GM12892 (cell line): ENCODE measurements at regions not wholly inside any gene's neighbourhood (a gene's known extent, or its start where the extent isn't known, plus 50 kb on each side); places are given as distances from the start of the nearest gene placed in this dataset.

Experiments used
- DNase-seq: peaks from one replicate; pipeline ENCODE4 v3.0.0; 2011; ENCODE audit not compliant: insufficient read length
- FAIRE-seq: peaks from 2 replicates; lab custom pipeline; 2011; peaks lifted over from hg19 to GRCh38; lab: Jason Lieb, UNC
- POLR2A ChIP-seq: IDR thresholded peaks from 2 replicates; pipeline ENCODE4 v1.6.1; 2011; ENCODE audit warnings: low read depth, low read length, control low read depth
- POLR2AphosphoS5 ChIP-seq: IDR thresholded peaks from 2 replicates; pipeline ENCODE4 v1.6.1; 2011; ENCODE audit warnings: low read depth, low read length, control low read depth
- TAF1 ChIP-seq: IDR thresholded peaks from 2 replicates; pipeline ENCODE4 v1.6.1; 2011; ENCODE audit warnings: low read depth, mild to moderate bottlenecking, control low read depth, low read length, borderline replicate concordance

DNA sequence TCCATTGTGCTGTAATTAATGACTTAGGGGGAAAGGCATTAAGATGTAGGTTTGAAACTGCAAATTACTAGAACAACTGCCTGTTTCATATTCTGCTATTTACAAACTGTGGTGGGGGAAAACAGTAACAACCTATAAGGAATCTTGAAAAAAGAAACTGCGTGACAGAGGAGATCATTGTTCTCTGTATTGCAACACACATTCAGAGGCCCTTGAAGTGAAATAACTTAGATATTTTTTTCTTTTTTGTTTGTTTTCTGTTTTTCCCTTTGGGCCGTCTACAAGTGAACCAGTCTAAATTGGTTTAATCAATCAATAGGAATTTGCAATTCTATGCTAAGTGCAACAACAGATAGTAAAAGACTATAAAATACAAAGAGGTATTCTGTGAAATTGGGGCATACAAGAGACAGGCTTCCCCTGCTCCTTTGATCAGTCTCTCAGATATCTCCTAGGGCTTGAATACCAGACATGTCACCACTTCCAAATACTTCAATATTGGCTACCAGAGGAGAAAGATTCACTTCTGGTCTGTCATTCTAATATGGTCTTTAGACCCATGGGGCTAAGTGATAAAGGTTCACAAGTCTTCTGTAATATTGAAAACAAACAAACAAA lies 2055.1 kb upstream of the CELF4 start:
- DNase-seq (no peak), FAIRE-seq (no peak)
- TF ChIP-seq TAF1, result no peak
- no peak for TF ChIP-seq POLR2A
- TF ChIP-seq POLR2AphosphoS5, result no peak

DNA sequence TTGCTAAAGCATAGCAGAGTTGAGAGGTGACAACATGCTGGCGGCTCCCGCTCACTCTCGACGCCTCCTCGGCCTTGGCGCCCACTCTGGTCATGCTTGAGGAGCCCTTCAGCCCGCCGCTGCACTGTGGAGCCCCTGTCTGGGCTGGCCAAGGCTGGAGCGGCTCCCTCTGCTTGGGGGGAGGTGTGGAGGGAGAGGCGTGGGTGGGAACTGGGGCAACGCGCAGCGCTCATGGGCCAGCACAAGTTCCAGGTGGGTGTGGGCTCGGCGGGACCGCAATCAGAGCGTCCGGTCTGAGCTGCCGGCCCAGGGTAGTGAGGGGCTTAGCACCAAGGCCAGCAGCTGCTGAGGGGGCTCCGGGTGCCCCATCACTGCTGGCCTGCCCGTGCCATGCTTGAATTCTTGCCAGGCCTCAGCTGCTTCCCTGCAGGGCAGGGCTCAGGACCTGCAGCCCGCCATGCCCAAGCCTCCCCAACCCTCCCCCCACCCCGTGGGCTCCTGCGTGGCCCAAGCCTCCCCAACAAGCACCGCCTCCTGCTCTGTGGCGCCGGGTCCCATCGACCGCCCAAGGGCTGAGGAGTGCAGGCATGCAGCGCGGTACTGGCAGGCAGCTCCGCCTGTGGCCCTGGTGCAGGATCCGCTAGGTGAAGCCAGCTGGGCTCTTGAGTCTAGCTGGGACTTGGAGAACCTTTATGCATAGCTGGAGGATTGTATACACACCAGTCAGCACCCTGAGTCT lies 2052.8 kb upstream of the CELF4 start:
- no peak for TF ChIP-seq POLR2A
- DNase-seq (no peak), FAIRE-seq (no peak)

DNA sequence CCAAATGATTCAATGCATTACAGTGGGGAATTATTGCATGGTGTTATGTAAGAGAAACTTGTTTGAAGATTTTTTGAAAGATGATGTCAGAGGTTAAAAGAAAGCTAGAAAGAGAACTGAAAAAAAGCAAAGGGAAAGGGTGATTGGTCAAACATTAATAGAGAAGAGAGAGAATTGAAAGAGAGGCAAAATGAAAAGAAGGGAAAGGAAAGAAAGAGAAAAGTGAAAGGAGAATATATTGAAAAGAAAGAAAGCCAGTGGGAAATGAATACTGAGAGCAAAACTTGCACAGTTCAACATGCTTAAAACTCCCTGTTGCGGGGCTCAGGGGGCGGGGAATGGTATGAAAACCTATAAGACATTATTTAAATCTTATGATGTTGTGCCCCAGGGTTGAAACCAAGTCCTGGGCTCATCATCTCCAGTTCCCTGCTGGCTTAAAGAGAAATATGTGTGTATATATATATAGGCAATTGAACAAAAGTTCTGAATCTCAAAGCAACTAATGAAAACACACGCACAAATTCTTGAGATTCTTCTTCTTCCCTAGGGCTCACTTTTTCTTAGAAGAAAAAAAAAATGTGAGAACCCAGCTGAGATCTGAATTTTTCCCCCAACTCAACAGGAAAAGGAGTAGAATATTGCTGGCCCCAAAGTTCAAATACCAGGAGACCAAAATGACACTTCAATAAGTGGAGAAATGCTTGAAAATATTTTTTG lies 2045.9 kb upstream of the CELF4 start:
- DNase-seq (no peak), FAIRE-seq (no peak)
- no peak for TF ChIP-seq POLR2AphosphoS5
- no peak for TF ChIP-seq POLR2A

DNA sequence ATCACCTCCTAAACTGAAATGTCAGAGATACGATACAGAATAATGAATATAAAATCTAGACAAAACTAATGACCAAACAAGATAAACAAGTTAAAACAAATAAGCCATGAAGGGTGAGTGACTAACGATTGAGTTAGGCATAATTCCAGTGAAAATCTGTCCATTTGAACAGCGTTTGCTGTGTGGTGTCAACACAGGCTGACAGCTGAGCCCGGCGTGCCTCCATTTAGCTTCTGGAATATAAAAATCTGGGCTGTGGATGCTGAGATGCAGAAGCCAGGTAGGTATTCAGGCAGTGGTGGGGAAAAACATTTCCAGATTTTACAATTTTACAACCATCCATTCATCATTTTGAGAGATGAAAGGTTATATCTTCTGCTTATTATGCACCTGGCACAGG lies 2041.4 kb upstream of the CELF4 start:
- DNase-seq, result no peak
- FAIRE-seq, result no peak
- TF ChIP-seq TAF1, result no peak
- TF ChIP-seq POLR2AphosphoS5, result no peak
- TF ChIP-seq POLR2A, result no peak

DNA sequence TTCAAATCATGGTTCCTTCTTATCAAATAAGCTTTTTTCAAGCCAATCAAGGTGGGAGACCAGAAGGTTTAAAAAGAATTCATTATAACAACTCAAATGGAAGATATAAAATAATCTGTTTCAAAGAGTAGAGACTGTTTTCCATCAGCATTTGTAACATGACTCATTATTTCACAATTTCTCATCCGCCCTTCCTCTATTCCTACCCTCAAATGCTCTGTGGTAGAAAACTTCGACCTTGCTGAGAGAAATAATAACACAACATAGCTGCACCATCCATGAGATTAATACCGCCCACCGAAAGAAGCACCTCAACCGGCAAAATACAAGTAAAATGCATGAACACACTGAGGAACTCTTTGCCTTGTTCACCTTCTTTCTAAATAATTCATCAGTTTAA lies 2039.2 kb upstream of the CELF4 start:
- FAIRE-seq (no peak), DNase-seq (no peak)
- no peak for TF ChIP-seq POLR2A

DNA sequence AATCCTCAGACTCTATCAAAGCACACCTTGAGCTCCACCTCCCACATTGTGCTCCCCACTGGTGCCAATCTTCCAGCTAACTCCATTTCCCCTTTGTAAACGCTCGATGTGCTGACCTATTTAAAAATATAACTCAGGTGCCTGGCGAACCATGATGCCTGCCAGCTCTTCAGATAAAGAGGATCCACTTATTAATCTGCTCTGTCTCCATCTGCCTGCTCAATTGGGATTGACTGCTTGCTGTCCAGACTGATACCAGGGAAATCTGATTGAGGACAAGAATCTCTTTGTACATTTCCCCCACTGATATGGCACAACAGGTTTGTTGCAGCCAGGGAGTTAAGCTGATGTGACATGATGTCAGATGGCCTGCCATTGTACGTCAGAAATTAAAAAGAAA lies 2036.5 kb upstream of the CELF4 start:
- FAIRE-seq (no peak), DNase-seq (no peak)
- TF ChIP-seq TAF1, result no peak
- no peak for TF ChIP-seq POLR2A
- TF ChIP-seq POLR2AphosphoS5, result no peak

DNA sequence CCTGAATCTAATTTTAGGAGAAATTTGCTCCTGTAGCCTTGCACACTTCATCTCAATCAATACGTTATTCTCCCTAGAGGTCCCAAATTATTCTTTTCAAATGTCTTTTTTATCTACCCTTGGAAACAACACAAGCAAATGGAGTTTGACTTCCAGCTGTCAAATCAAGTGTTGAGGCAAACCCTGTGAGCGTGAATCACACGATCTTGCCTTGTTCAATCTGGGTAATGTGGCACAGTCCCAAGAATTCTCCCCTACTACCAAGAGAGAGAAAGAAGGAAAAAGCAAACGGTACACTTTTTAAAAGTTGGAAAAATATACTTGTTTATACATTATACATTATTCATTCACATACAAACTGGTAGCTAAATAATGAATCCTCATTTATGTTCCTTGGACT lies 2035.3 kb upstream of the CELF4 start:
- no peak for FAIRE-seq
- DNase-seq, result no peak
- TF ChIP-seq TAF1 (no peak), POLR2A (no peak), POLR2AphosphoS5 (no peak)

DNA sequence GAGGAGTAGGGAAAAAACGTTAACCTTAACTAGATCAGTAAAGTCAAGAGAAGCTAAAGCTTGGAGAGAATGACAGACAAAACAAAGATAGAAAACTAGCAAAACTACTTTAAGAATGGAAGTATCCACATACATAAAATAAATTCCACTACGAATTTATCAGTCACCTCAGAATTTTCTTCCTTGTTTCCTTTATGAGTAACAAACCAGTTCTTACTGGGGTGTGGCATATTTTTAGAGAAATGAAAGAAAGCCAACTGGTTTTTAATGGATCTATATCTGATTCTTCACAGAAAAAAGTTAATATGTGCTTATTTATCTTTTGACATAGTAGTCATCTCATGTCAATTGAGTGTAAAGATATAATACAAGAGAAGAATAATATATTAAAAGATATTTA lies 2033.7 kb upstream of the CELF4 start:
- DNase-seq (no peak), FAIRE-seq (no peak)
- TF ChIP-seq TAF1, result no peak
- no peak for TF ChIP-seq POLR2AphosphoS5
- no peak for TF ChIP-seq POLR2A

DNA sequence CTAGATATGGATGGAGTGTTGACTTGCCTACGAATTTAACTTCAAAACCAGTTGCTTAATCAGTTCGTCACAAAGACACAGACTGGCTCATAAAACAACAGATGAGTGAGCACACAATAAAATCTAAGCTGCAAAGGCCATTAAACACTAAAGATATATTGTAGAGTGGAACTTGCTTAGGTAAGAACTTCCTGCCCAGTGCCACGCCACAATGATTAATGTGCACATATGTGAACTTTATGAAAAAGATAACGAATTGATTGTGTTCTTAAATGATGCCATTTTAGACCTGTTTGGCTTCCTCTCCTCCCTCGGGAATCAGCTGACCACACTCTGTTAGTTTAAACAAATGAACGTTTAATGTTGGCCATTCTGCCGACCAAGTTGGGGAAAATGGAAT lies 2031.3 kb upstream of the CELF4 start:
- TF ChIP-seq TAF1 (no peak), POLR2AphosphoS5 (no peak), POLR2A (no peak)
- DNase-seq, result no peak
- FAIRE-seq, result no peak

DNA sequence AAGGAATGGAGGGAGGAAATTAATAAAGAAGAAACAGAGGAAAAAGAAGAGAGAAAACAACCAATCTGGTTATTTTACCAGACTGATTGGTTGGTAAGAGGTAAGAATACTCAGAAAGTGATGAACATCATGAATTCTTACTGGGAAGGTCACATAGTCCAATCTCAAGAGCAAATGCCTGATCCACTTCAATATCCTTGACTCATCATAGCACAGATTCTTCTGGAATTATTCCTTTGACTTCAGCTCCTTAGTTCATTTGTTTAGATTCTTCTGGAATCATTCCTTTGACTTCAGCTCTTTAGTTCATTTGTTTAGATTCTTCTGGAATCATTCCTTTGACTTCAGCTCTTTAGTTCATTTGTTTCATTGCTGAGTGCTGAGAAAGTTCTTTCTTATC lies 2030.6 kb upstream of the CELF4 start:
- DNase-seq (no peak), FAIRE-seq (no peak)
- TF ChIP-seq POLR2A (no peak), POLR2AphosphoS5 (no peak), TAF1 (no peak)

DNA sequence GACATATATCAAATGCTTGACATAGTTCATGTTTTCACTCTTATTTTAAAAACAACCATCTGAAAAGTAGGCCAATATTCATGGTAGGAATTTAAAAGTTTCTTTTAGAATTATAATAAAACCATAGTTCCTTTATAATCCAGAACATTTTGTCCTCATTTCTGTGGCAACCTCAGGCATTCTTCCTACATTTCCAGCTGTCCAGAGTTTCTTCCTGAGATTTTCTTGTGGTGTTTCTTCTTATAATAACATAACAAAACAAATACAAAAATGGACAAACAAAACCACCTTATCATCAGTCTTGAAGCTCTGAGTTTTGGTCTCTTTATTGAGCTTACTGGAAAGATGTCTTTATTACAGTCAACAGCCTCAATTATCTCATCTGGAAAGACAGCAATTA lies 2028.6 kb upstream of the CELF4 start:
- no peak for FAIRE-seq
- DNase-seq, result no peak
- TF ChIP-seq POLR2A, result no peak
- TF ChIP-seq TAF1, result no peak

DNA sequence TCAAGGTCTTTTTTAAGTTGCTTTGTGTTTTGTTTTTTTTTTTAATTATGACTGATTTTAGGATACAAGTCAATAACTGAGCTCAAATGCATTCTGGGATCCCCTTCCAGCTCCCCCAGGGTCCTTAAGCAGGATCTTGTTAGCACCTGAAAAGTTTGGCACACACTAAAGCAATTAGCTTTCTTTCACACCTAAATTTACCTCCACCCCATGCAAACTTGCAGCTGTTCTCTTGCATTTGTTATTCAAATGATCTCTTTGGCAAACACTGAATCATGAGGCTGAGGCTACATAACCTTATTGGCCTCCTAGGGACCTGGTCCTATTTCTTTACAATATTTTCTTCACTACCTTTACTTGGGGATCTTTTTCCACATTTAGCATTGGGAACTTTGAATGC lies 2026.1 kb upstream of the CELF4 start:
- DNase-seq (no peak), FAIRE-seq (no peak)
- TF ChIP-seq TAF1 (no peak), POLR2AphosphoS5 (no peak), POLR2A (no peak)
